ENCODE measurements at regions not wholly inside any gene's neighbourhood (a gene's known extent, or its start where the extent isn't known, plus 50 kb on each side); places are given as distances from the start of the nearest gene placed in this dataset.

- DNase-seq (ENCODE audit: low read depth in 2 of 3, low spot score in 1 of 3), result no peak
Measured at GRCh38 chr14:104507443-104507842, 72.1 kb upstream of the C14orf180 start.

- DNase-seq (ENCODE audit: low read depth in 2 of 3, low spot score in 1 of 3), result no peak
Measured at GRCh38 chr14:104509673-104510072, 69.9 kb upstream of the C14orf180 start.

GRCh38 chr14:104510216-104510615 is 69.3 kb upstream of the C14orf180 start:
- no peak for DNase-seq (ENCODE audit: low read depth in 2 of 3, low spot score in 1 of 3)

GRCh38 chr14:104510794-104511611 is 68.6 kb upstream of the C14orf180 start:
- no peak for DNase-seq (ENCODE audit: low read depth in 2 of 3, low spot score in 1 of 3)

- no peak for DNase-seq (ENCODE audit: low read depth in 2 of 3, low spot score in 1 of 3)
Measured at GRCh38 chr14:104512061-104512460, 67.5 kb upstream of the C14orf180 start.

- no peak for DNase-seq (ENCODE audit: low read depth in 2 of 3, low spot score in 1 of 3)
Measured at GRCh38 chr14:104512771-104513640, 66.6 kb upstream of the C14orf180 start.

GRCh38 chr14:104513641-104514046 is 65.9 kb upstream of the C14orf180 start:
- no peak for DNase-seq (ENCODE audit: low read depth in 2 of 3, low spot score in 1 of 3)

- no peak for DNase-seq (ENCODE audit: low read depth in 2 of 3, low spot score in 1 of 3)
Measured at GRCh38 chr14:104514156-104514848, 65.3 kb upstream of the C14orf180 start.

- no peak for DNase-seq (ENCODE audit: low read depth in 2 of 3, low spot score in 1 of 3)
Measured at GRCh38 chr14:104515059-104515810, 64.3 kb upstream of the C14orf180 start.

GRCh38 chr14:104515811-104516780 is 63.5 kb upstream of the C14orf180 start:
- DNase-seq (ENCODE audit: low read depth in 2 of 3, low spot score in 1 of 3), result no peak

- no peak for DNase-seq (ENCODE audit: low read depth in 2 of 3, low spot score in 1 of 3)
Measured at GRCh38 chr14:104516906-104517305, 62.7 kb upstream of the C14orf180 start.

- DNase-seq (ENCODE audit: low read depth in 2 of 3, low spot score in 1 of 3), result no peak
Measured at GRCh38 chr14:104517426-104517825, 62.1 kb upstream of the C14orf180 start.

GRCh38 chr14:104517867-104518266 is 61.7 kb upstream of the C14orf180 start:
- no peak for DNase-seq (ENCODE audit: low read depth in 2 of 3, low spot score in 1 of 3)

GRCh38 chr14:104518659-104519350 is 60.8 kb upstream of the C14orf180 start:
- no peak for DNase-seq (ENCODE audit: low read depth in 2 of 3, low spot score in 1 of 3)

GRCh38 chr14:104519721-104520120 is 59.8 kb upstream of the C14orf180 start:
- no peak for DNase-seq (ENCODE audit: low read depth in 2 of 3, low spot score in 1 of 3)

- no peak for DNase-seq (ENCODE audit: low read depth in 2 of 3, low spot score in 1 of 3)
Measured at GRCh38 chr14:104520620-104521410, 58.7 kb upstream of the C14orf180 start.

GRCh38 chr14:104521816-104522745 is 57.5 kb upstream of the C14orf180 start:
- DNase-seq (ENCODE audit: low read depth in 2 of 3, low spot score in 1 of 3), result no peak

Data from stimulated activated CD4-positive, alpha-beta T cell treated with anti-CD3 and anti-CD28 coated beads, Interleukin-12 subunit alpha, Interleukin-12 subunit beta, amount 100 ng/mL, for 48 hours (primary cell).